Loucy (cell line): ENCODE measurements at regions not wholly inside any gene's neighbourhood (a gene's known extent, or its start where the extent isn't known, plus 50 kb on each side); places are given as distances from the start of the nearest gene placed in this dataset.

Experiments
- EZH2phosphoT487 ChIP-seq: fragments of 200-600 bp; IDR thresholded peaks from 2 replicates; pipeline ENCODE4 v1.6.1; 2018; ENCODE audit warnings: antibody characterized with exemption, mild to moderate bottlenecking, moderate library complexity, borderline replicate concordance
- TF ChIP-seq, protein P1 (sequence below): fragments of 200-600 bp; sonication (generic); conservative IDR thresholded peaks from 2 replicates; pipeline ENCODE4 v1.5.1; 2014; ENCODE audit warnings: mild to moderate bottlenecking, antibody characterized with exemption, low read length

DNA sequence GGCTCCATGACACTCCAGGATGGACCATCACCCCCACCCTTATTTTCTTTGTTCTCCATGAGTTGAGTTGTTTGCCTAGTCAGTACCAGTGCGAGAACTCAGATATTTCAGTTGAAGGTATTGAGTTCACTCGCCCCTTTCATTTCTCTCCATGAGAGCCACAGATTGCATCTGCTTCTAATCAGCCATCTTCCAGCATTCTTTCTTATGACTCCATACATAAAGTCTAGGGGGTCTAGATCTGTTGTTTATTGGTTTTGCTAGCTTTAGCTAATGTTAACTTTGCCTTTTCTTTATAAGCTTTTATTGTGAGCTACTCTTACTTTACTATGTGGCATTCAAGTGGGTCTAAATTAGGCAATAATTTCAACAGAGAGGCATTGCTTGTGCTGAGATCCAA lies 71.6 kb upstream of the PDC start:
- TF ChIP-seq, protein P1, sequence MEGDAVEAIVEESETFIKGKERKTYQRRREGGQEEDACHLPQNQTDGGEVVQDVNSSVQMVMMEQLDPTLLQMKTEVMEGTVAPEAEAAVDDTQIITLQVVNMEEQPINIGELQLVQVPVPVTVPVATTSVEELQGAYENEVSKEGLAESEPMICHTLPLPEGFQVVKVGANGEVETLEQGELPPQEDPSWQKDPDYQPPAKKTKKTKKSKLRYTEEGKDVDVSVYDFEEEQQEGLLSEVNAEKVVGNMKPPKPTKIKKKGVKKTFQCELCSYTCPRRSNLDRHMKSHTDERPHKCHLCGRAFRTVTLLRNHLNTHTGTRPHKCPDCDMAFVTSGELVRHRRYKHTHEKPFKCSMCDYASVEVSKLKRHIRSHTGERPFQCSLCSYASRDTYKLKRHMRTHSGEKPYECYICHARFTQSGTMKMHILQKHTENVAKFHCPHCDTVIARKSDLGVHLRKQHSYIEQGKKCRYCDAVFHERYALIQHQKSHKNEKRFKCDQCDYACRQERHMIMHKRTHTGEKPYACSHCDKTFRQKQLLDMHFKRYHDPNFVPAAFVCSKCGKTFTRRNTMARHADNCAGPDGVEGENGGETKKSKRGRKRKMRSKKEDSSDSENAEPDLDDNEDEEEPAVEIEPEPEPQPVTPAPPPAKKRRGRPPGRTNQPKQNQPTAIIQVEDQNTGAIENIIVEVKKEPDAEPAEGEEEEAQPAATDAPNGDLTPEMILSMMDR: no peak
- TF ChIP-seq EZH2phosphoT487: no peak
